H1 (cell line): ENCODE measurements at regions not wholly inside any gene's neighbourhood (a gene's known extent, or its start where the extent isn't known, plus 50 kb on each side); places are given as distances from the start of the nearest gene placed in this dataset.

Experiments used
- CTCF ChIA-PET: fragments of 300-600 bp; sonication (Branson Sonifier 250); formaldehyde crosslinking; loops from one replicate; lab custom pipeline; 2021; ENCODE audit not compliant: partially characterized antibody; lab: Charles Lee
- POLR2A ChIA-PET: fragments of 300-600 bp; sonication (Branson Sonifier 250); formaldehyde crosslinking; loops from one replicate; lab custom pipeline; 2021; ENCODE audit warnings: inconsistent platforms; ENCODE audit not compliant: partially characterized antibody; lab: Charles Lee
- DNase-seq, 2 experiments: peaks; one replicate each; pipeline versions ENCODE4 v3.0.0 to v3.0.0-alpha.2; 2010 to 2022; ENCODE audit warnings: low spot score in 2 of 2, low read depth in 1 of 2, mixed read lengths in 1 of 2
- FAIRE-seq: peaks from 2 replicates; lab custom pipeline; 2011; peaks lifted over from hg19 to GRCh38; lab: Jason Lieb, UNC
- H2AFZ ChIP-seq: 2 replicates; pipeline ENCODE4 v1.8.1; 2012; ENCODE audit warnings: low read length, inconsistent platforms
- H2AK5ac ChIP-seq: 2 replicates; pipeline ENCODE4 v1.6.1; 2013; ENCODE audit warnings: low read depth, low read length
- H2BK120ac ChIP-seq: replicated peaks from 2 replicates; pipeline ENCODE3; 2013; ENCODE audit warnings: low read depth, low read length, inconsistent platforms
- H2BK12ac ChIP-seq: 2 replicates; pipeline ENCODE4 v1.6.1; 2013; ENCODE audit warnings: low read depth, low read length
- H2BK15ac ChIP-seq: 2 replicates; pipeline ENCODE4 v1.6.1; 2013; ENCODE audit warnings: low read length
- H2BK20ac ChIP-seq: 2 replicates; pipeline ENCODE4 v1.6.1; 2013; ENCODE audit warnings: low read length
- H2BK5ac ChIP-seq: 2 replicates; pipeline ENCODE4 v1.6.1; 2013; ENCODE audit warnings: low read depth, low read length
- H3K14ac ChIP-seq: 2 replicates; pipeline ENCODE4 v1.6.1; 2013; ENCODE audit warnings: inconsistent platforms; ENCODE audit not compliant: insufficient read length
- H3K18ac ChIP-seq: 2 replicates; pipeline ENCODE4 v1.6.1; 2013; ENCODE audit warnings: low read length; ENCODE audit errors: extremely low read depth
- H3K23ac ChIP-seq: 2 replicates; pipeline ENCODE4 v1.6.1; 2013; ENCODE audit warnings: inconsistent platforms; ENCODE audit not compliant: insufficient read length
- H3K23me2 ChIP-seq: 2 replicates; pipeline ENCODE4 v1.6.1; 2013; ENCODE audit warnings: low read depth, low read length
- H3K27ac ChIP-seq: 2 replicates; pipeline ENCODE4 v1.6.1; 2011; ENCODE audit warnings: low read depth, low read length, inconsistent platforms
- H3K27me3 ChIP-seq, 4 experiments: replicated peaks in 1 of 4; 1 replicate in 1 of 4; 2 replicates in 3 of 4; pipeline versions ENCODE4 v1.6.1 to v1.8.1; 2011 to 2013; ENCODE audit warnings: low read length in 3 of 4, mild to moderate bottlenecking in 3 of 4, inconsistent platforms in 2 of 4, mixed read lengths in 2 of 4, moderate library complexity in 1 of 4; ENCODE audit not compliant: control insufficient read depth in 3 of 4, insufficient read depth in 3 of 4; ENCODE audit errors: extremely low read depth in 1 of 4
- H3K36me3 ChIP-seq, 4 experiments: 2 replicates each; pipeline versions ENCODE4 v1.6.1 to v1.8.1; 2011 to 2013; ENCODE audit warnings: mild to moderate bottlenecking in 4 of 4, low read length in 3 of 4, moderate library complexity in 2 of 4, control low read depth in 1 of 4, inconsistent platforms in 1 of 4; ENCODE audit not compliant: insufficient read depth in 4 of 4, control insufficient read depth in 2 of 4
- H3K4ac ChIP-seq: replicated peaks from 2 replicates; pipeline ENCODE3; 2013; ENCODE audit warnings: low read length, low read depth, mixed read lengths, inconsistent platforms; ENCODE audit not compliant: insufficient read length
- H3K4me1 ChIP-seq, 4 experiments: replicated peaks in 1 of 4; 1 replicate in 1 of 4; 2 replicates in 3 of 4; pipeline versions ENCODE4 v1.6.1 to v1.8.1; 2011 to 2013; ENCODE audit warnings: low read length in 3 of 4, inconsistent platforms in 2 of 4, mixed read lengths in 1 of 4; ENCODE audit not compliant: insufficient read depth in 4 of 4, control insufficient read depth in 3 of 4
- H3K4me2 ChIP-seq, 2 experiments: 2 replicates each; pipeline versions ENCODE4 v1.6.1 to v1.8.1; 2011 to 2013; ENCODE audit warnings: low read depth in 2 of 2, low read length in 2 of 2, control low read depth in 1 of 2, inconsistent platforms in 1 of 2, mild to moderate bottlenecking in 1 of 2; ENCODE audit not compliant: insufficient read depth in 1 of 2
- H3K4me3 ChIP-seq, 4 experiments: fragments of 200-600, 300-600 bp in 1 of 4; sonication (generic), shearing (Covaris generic), sonication (Bioruptor Twin) in 1 of 4; 2 replicates each; pipeline versions ENCODE4 v1.5.1 to v1.8.1; 2011 to 2016; ENCODE audit warnings: low read length in 4 of 4, low read depth in 3 of 4, control low read depth in 2 of 4, inconsistent platforms in 2 of 4, mild to moderate bottlenecking in 2 of 4, mixed read lengths in 1 of 4, moderate library complexity in 1 of 4; ENCODE audit not compliant: insufficient read depth in 2 of 4; ENCODE audit errors: extremely low read depth in 1 of 4
- H3K56ac ChIP-seq: replicated peaks from 2 replicates; pipeline ENCODE3; 2013; ENCODE audit warnings: low read depth, mild to moderate bottlenecking, mixed read lengths, low read length, inconsistent platforms; ENCODE audit not compliant: insufficient read length
- H3K79me1 ChIP-seq: 2 replicates; pipeline ENCODE4 v1.6.1; 2013; ENCODE audit warnings: low read depth, low read length, control low read depth
- H3K79me2 ChIP-seq, 2 experiments: 2 replicates each; pipeline versions ENCODE4 v1.6.1 to v1.8.1; 2012 to 2013; ENCODE audit warnings: low read length in 2 of 2, mild to moderate bottlenecking in 2 of 2, inconsistent platforms in 1 of 2; ENCODE audit not compliant: insufficient read depth in 2 of 2, control insufficient read depth in 1 of 2
- H3K9ac ChIP-seq, 4 experiments: replicated peaks in 1 of 4; 1 replicate in 1 of 4; 2 replicates in 3 of 4; pipeline versions ENCODE4 v1.6.1 to v1.8.1; 2011 to 2013; ENCODE audit warnings: low read depth in 3 of 4, low read length in 3 of 4, control low read depth in 2 of 4, mild to moderate bottlenecking in 2 of 4, moderate library complexity in 2 of 4, inconsistent platforms in 1 of 4; ENCODE audit errors: extremely low read depth in 1 of 4
- H3K9me3 ChIP-seq, 2 experiments: 2 replicates each; pipeline versions ENCODE4 v1.6.1 to v1.8.1; 2012 to 2013; ENCODE audit warnings: mild to moderate bottlenecking in 2 of 2, moderate library complexity in 2 of 2, control low read depth in 1 of 2, inconsistent platforms in 1 of 2, low read depth in 1 of 2, low read length in 1 of 2, mixed read lengths in 1 of 2; ENCODE audit not compliant: insufficient read depth in 2 of 2
- H4K20me1 ChIP-seq, 2 experiments: replicated peaks in 1 of 2; 2 replicates each; pipeline versions ENCODE3 to v1.8.1; 2011 to 2013; ENCODE audit warnings: inconsistent platforms in 2 of 2, low read length in 2 of 2, mild to moderate bottlenecking in 1 of 2; ENCODE audit not compliant: insufficient read depth in 2 of 2, control insufficient read depth in 1 of 2
- H4K5ac ChIP-seq: 2 replicates; pipeline ENCODE4 v1.6.1; 2013; ENCODE audit warnings: low read length, low read depth, mixed read lengths, inconsistent platforms; ENCODE audit not compliant: insufficient read length
- H4K8ac ChIP-seq: 2 replicates; pipeline ENCODE4 v1.8.0; 2013; ENCODE audit warnings: mild to moderate bottlenecking, moderate library complexity, low read length, inconsistent platforms; ENCODE audit not compliant: insufficient read depth; ENCODE audit errors: extremely low read depth
- H4K91ac ChIP-seq: replicated peaks from 2 replicates; pipeline ENCODE3; 2013; ENCODE audit warnings: low read length, mixed read lengths, inconsistent platforms; ENCODE audit not compliant: insufficient read length
- GTF2F1 ChIP-seq: IDR thresholded peaks from 2 replicates; pipeline ENCODE4 v1.6.1; 2012; ENCODE audit warnings: low read depth, low read length, improper control_type of control experiment, borderline replicate concordance
- POU5F1 ChIP-seq: IDR thresholded peaks from 2 replicates; pipeline ENCODE4 v1.6.1; 2011; ENCODE audit warnings: low read depth, mild to moderate bottlenecking, low read length, moderate library complexity
- RFX5 ChIP-seq: IDR thresholded peaks from 2 replicates; pipeline ENCODE4 v1.6.1; 2011; ENCODE audit warnings: low read depth, low read length, improper control_type of control experiment, borderline replicate concordance
- RNF2 ChIP-seq: fragments of 200-900, 300-1000 bp; sonication (generic); IDR thresholded peaks from 2 replicates; pipeline ENCODE4 v1.7.1; 2016; ENCODE audit warnings: borderline replicate concordance, low read depth, mild to moderate bottlenecking, antibody characterized with exemption, low read length; ENCODE audit not compliant: poor library complexity, severe bottlenecking; ENCODE audit errors: missing control alignments
- RXRA ChIP-seq: IDR thresholded peaks from 2 replicates; pipeline ENCODE4 v1.6.1; 2011; ENCODE audit warnings: low read depth, mild to moderate bottlenecking, low read length, moderate library complexity; ENCODE audit not compliant: insufficient read depth
- SP2 ChIP-seq: IDR thresholded peaks from 2 replicates; pipeline ENCODE4 v1.6.1; 2012; ENCODE audit warnings: mild to moderate bottlenecking, low read length, inconsistent platforms
- TAF7 ChIP-seq: optimal IDR thresholded peaks from 2 replicates; pipeline ENCODE3; 2011; ENCODE audit warnings: low read depth, mild to moderate bottlenecking, inconsistent platforms, low read length, moderate library complexity, borderline replicate concordance
- WGBS, 2 experiments: shearing (Covaris generic) in 1 of 2; methylation state at CpG; one replicate each; pipeline versions ENCODE4 v1.1.6 to v1.1.7; 2013 to 2015; ENCODE audit warnings: low lambda C conversion rate in 2 of 2, mixed read lengths in 2 of 2, inconsistent platforms in 1 of 2, low coverage in 1 of 2, missing lambda C conversion rate in 1 of 2; ENCODE audit not compliant: insufficient replicate concordance in 2 of 2, insufficient coverage in 1 of 2, insufficient read length in 1 of 2; ENCODE audit errors: extremely low coverage in 1 of 2, missing lambda C conversion rate in 1 of 2; 5-methylcytosine and 5-hydroxymethylcytosine counted together
- TF ChIP-seq, protein P1 (sequence below), 3 experiments: IDR thresholded peaks; 1 replicate in 2 of 3; 2 replicates in 1 of 3; pipeline versions ENCODE4 v1.5.1 to v1.6.1; 2011; ENCODE audit warnings: low read length in 3 of 3, mild to moderate bottlenecking in 3 of 3, inconsistent platforms in 2 of 3, low read depth in 1 of 3, moderate library complexity in 1 of 3; ENCODE audit not compliant: insufficient read depth in 1 of 3; ENCODE audit errors: control extremely low read depth in 1 of 3
- TF ChIP-seq, protein P2 (sequence below): IDR thresholded peaks from 2 replicates; pipeline ENCODE4 v1.6.1; 2011; ENCODE audit warnings: low read depth, mild to moderate bottlenecking, low read length; ENCODE audit not compliant: insufficient read depth

DNA sequence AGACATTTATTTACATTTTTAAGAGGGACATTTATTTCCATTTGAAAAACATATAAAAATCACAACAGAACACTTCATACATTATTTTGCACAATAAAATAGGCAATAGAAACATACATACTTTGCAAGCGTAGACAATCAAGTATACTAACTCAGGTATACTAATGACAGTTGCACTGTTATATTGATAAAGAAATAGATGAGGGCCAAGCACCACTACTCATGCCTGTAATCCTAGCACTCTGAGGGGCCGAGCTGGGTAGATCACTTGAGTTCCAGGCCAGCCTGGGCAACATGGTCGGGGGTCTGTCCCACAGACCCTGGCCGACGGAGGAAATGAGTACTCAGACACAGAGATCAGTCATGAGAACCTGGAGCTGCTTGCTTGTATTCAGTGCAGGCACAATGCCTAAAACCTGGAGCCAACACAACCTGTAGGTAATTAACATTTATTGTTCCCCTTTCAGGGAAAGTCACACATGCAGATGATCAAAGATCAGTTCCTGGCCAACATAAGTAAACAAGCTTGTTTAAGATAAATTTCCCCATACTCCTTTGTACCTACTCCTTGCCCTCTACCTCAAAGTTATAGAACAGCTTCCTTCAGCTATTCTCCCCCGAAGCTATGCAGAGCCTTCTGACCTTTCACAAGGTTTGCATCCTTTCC lies 1960.2 kb downstream of the SUCLG1 start:
- H3K36me3 ChIP-seq: peaks cover 0 to 3% (median 0%) of the 10 kb centered on the region in 4 experiments; a peak in 1 of 8 replicates
- no peak for DNase-seq
- no peak overlapping the region for H3K4ac ChIP-seq
- ChIA-PET CTCF (no interaction called here), POLR2A (no interaction called here)
- no peaks in the 10 kb centered on the region for H3K79me2 ChIP-seq
- no peak overlapping the region for H2BK15ac ChIP-seq
- no peak overlapping the region for H4K5ac ChIP-seq
- no peaks in the 10 kb centered on the region for H3K79me1 ChIP-seq
- H4K91ac ChIP-seq: no peak overlapping the region
- H3K23me2 ChIP-seq: no peaks in the 10 kb centered on the region
- no peak overlapping the region for H3K4me2 ChIP-seq
- no peak overlapping the region for H2BK5ac ChIP-seq
- H3K23ac ChIP-seq: no peak overlapping the region
- H4K20me1 ChIP-seq: no peaks in the 10 kb centered on the region
- no peak overlapping the region for H2AFZ ChIP-seq
- H3K27me3 ChIP-seq: no peaks in the 10 kb centered on the region
- H3K18ac ChIP-seq: no peak overlapping the region
- H2BK12ac ChIP-seq: no peak overlapping the region
- no peak overlapping the region for H3K4me3 ChIP-seq
- no peak overlapping the region for H3K14ac ChIP-seq
- no peak overlapping the region for H3K27ac ChIP-seq
- no peak overlapping the region; the same call in 1 of the 2 replicates for H4K8ac ChIP-seq
- no peak overlapping the region for H2BK120ac ChIP-seq
- no peak for FAIRE-seq
- no peak overlapping the region for H3K56ac ChIP-seq
- H2BK20ac ChIP-seq: no peak overlapping the region
- no peak overlapping the region for H3K9ac ChIP-seq
- H2AK5ac ChIP-seq: no peak overlapping the region
- no peaks in the 10 kb centered on the region for H3K4me1 ChIP-seq
- WGBS, 2 experiments: 90% methylated on average over 6 of the region's 6 CpGs; no CpG with 5 or more reads in 1 of the 2 experiments
- peaks cover 18 to 19% of the 10 kb centered on the region in 2 experiments for H3K9me3 ChIP-seq
- TF ChIP-seq RFX5: no peak
- TF ChIP-seq SP2: no peak
- no peak for TF ChIP-seq RXRA
- TF ChIP-seq, protein P1, sequence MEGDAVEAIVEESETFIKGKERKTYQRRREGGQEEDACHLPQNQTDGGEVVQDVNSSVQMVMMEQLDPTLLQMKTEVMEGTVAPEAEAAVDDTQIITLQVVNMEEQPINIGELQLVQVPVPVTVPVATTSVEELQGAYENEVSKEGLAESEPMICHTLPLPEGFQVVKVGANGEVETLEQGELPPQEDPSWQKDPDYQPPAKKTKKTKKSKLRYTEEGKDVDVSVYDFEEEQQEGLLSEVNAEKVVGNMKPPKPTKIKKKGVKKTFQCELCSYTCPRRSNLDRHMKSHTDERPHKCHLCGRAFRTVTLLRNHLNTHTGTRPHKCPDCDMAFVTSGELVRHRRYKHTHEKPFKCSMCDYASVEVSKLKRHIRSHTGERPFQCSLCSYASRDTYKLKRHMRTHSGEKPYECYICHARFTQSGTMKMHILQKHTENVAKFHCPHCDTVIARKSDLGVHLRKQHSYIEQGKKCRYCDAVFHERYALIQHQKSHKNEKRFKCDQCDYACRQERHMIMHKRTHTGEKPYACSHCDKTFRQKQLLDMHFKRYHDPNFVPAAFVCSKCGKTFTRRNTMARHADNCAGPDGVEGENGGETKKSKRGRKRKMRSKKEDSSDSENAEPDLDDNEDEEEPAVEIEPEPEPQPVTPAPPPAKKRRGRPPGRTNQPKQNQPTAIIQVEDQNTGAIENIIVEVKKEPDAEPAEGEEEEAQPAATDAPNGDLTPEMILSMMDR (IDR thresholded peaks at IDR 0.05; ENCODE audit: control extremely low read depth in 1 of 3, insufficient read depth in 1 of 3, low read depth in 1 of 3, low read length in 3 of 3): no peak
- TF ChIP-seq, protein P2, sequence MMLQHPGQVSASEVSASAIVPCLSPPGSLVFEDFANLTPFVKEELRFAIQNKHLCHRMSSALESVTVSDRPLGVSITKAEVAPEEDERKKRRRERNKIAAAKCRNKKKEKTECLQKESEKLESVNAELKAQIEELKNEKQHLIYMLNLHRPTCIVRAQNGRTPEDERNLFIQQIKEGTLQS: no peak
- no peak for TF ChIP-seq POU5F1
- TF ChIP-seq GTF2F1: no peak
- no peak for TF ChIP-seq RNF2
- TF ChIP-seq TAF7: no peak
